T-helper 2 cell (primary cell): ENCODE measurements at regions not wholly inside any gene's neighbourhood (a gene's known extent, or its start where the extent isn't known, plus 50 kb on each side); places are given as distances from the start of the nearest gene placed in this dataset.

Experiments
- DNase-seq, 5 experiments: peaks; one replicate each; pipeline versions ENCODE4 v3.0.0 to v3.0.0-alpha.2; 2012 to 2022

- DNase-seq: no peak
These were observed 83.9 kb upstream of the PROK2 start for GRCh38 chr3:71868876-71869275.

GRCh38 chr3:71865727-71866126, 80.8 kb upstream of the PROK2 start:
- no peak for DNase-seq

GRCh38 chr3:71863563-71864190, 78.7 kb upstream of the PROK2 start:
- DNase-seq: no peak

- DNase-seq: no peak
These were observed 77.6 kb upstream of the PROK2 start for GRCh38 chr3:71862371-71863140.

- peak in 2 of 5 experiments; percentile 21 to 60 for DNase-seq
These were observed 74.2 kb upstream of the PROK2 start for GRCh38 chr3:71859123-71859519.

- DNase-seq: no peak
These were observed 73.7 kb upstream of the PROK2 start for GRCh38 chr3:71858503-71859122.

GRCh38 chr3:71857956-71858355, 73.0 kb upstream of the PROK2 start:
- no peak for DNase-seq

GRCh38 chr3:71854706-71855105, 69.8 kb upstream of the PROK2 start:
- no peak for DNase-seq

GRCh38 chr3:71854096-71854495, 69.1 kb upstream of the PROK2 start:
- DNase-seq: no peak

GRCh38 chr3:71851878-71852277, 66.9 kb upstream of the PROK2 start:
- DNase-seq: no peak

GRCh38 chr3:71850654-71851053, 65.7 kb upstream of the PROK2 start:
- DNase-seq: no peak

- no peak for DNase-seq
These were observed 64.7 kb upstream of the PROK2 start for GRCh38 chr3:71849681-71850080.

GRCh38 chr3:71847794-71848193, 62.8 kb upstream of the PROK2 start:
- DNase-seq: no peak

- no peak for DNase-seq
These were observed 61.2 kb upstream of the PROK2 start for GRCh38 chr3:71846185-71846584.

- no peak for DNase-seq
These were observed 58.1 kb upstream of the PROK2 start for GRCh38 chr3:71843071-71843470.

- DNase-seq: no peak
These were observed 53.5 kb upstream of the PROK2 start for GRCh38 chr3:71838406-71838805.
